T-helper 9 cell (primary cell): ENCODE measurements at regions not wholly inside any gene's neighbourhood (a gene's known extent, or its start where the extent isn't known, plus 50 kb on each side); places are given as distances from the start of the nearest gene placed in this dataset.

Source experiments
- DNase-seq: peaks from one replicate; pipeline ENCODE4 v3.0.0-alpha.2; 2020

DNA sequence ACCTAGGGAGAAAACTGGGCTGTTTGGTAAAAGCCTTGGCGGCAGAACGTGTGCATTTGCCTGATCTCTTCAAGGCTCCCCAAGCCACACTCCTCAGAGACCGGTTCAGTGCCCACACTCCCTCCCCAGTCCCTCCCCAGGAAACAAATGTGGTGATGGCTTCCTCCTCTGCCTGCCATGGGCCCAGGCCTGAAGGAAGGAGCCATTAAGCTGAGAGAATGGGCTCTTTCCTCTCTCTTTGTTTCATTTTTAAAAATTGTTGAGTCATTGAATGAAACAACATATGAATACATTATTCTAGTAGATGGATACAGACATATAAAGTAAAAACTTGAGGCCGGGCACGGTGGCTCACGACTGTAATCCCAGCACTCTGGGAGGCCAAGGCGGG lies 50.6 kb upstream of the YWHAQ start:
- peak; percentile 22 for DNase-seq

DNA sequence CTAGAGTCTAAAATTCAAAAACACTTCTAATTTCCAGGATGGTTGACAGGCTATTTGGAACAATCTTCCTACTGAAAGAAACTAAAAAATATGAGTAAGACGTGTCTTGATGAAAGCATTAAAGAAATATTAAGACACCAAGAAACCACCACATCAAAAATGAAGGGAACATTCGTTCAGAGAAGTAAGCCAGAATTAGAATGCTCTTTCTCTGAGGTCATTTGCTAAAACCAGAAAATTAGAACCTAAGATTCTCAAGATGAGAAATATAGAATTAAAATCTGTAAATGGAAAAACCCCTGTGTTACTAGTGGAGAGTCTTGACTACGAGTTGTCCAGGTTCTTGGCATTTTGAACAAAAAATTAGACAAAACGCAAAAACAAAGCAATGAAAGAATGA lies 54.8 kb upstream of the YWHAQ start:
- no peak for DNase-seq

- no peak for DNase-seq
These were observed 55.3 kb upstream of the YWHAQ start for GRCh38 chr2:9686061-9686460.

DNA sequence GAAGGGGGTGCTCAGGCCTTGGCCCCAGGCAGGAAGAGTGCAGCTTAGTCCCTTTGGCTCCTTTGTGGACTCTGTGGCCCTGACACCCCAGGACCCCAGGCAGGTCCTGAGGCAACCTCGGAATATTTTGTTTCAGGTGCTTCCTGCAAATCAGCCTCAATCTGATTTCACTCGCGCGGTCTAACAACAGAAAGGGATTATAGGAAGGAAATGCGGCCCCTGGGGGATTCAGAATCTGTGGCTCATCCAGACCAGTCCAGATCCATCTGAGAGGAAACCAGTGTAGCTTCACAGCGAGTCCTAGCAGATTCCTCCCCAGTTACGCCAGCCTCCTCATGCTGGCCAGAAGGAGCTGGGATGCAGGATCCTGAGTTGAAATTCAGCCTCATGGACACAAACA lies 59.5 kb upstream of the YWHAQ start:
- DNase-seq: no peak

GRCh38 chr2:9690716-9691498 lies 60.1 kb upstream of the YWHAQ start:
- DNase-seq: no peak

GRCh38 chr2:9692456-9693195 lies 61.8 kb upstream of the YWHAQ start:
- no peak for DNase-seq

- DNase-seq: no peak
These were observed 62.3 kb upstream of the YWHAQ start for GRCh38 chr2:9693196-9693491.

DNA sequence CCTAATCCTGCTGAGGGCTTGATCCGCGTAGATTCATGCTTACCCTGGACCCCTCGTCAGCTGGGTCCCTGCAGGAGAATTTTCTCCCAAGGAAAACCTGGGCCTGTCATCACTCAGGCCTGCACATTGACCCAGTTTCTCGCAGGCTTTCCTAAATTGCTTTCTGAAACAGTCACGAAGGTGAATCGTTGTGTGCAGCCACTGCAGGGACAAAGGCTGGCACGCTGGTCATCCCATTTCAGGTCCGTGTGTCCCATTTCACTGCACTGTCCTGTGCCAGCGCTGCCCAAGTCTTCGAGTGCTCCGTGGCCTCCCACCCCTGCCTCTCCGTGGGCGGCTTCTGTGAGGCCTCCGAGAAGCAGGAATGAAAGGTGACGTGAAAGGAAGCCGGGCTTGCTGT lies 62.8 kb upstream of the YWHAQ start:
- no peak for DNase-seq

GRCh38 chr2:9694661-9695234 lies 64.0 kb upstream of the YWHAQ start:
- DNase-seq: no peak

DNA sequence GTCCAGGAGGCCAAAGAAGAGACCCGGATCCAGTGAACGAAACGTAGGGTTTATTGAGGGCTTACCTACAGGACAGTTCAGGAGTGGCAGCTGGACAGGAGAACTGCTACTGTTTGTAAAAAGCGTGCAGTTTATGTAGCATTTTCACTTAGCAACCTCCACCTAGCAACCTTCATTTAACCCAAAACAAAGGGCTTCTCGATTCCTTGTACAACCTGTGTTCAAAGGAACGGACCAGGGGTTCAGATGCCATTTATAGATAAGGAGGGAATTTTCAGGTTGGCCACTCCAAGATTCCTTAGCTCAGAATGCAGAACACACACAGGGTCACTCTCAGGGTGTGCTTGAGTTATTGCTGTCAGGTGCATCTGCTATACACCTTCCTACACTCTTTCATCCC lies 65.1 kb upstream of the YWHAQ start:
- no peak for DNase-seq

GRCh38 chr2:9696731-9697130 lies 65.9 kb upstream of the YWHAQ start:
- DNase-seq: no peak

DNA sequence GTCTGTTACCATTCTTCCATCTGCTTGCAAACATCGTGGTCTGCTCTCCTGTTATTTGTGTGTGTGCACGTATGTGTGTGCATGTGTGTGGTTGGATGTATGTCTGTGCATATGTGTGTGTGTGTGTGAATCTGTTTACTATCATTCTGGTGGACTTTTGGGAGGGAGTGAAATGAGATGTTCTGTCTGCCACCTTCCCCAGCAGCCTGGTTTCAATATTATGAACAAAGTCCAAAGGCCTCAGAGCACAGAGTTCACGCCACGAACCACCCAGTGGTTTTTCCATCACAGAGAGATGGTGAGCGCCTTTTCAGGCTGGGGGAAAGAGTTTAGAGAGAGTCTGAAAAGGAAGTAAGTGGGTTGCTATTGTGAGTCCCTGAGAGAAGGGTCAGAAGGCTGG lies 67.1 kb upstream of the YWHAQ start:
- no peak for DNase-seq

GRCh38 chr2:9699139-9700108 lies 68.6 kb upstream of the YWHAQ start:
- DNase-seq: no peak

GRCh38 chr2:9700109-9700495 lies 69.3 kb upstream of the YWHAQ start:
- no peak for DNase-seq

DNA sequence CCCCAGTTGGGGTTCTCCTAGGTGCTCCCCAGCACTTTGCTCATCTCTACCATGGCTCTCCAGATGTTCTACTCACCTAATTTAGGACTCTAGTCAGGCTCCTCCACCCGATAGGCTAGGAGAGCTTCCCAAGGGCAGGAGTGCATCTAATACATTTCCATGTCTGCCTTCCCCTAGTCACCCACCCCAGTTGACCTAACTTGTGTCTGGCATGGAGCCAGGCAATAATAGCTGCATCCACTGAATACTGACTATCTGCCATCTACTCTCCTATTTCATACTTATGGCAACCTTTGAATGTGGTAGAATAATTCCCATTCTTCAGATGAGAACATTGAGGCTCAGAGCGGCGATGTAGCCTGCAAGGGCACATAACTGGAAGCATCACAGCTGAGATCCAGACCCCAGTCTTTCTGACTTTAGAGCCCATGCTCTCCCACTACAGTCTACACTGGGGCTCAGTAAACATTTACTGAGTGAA lies 71.8 kb upstream of the YWHAQ start:
- no peak for DNase-seq

GRCh38 chr2:9703085-9703678 lies 72.4 kb upstream of the YWHAQ start:
- DNase-seq: peak; percentile 82

DNA sequence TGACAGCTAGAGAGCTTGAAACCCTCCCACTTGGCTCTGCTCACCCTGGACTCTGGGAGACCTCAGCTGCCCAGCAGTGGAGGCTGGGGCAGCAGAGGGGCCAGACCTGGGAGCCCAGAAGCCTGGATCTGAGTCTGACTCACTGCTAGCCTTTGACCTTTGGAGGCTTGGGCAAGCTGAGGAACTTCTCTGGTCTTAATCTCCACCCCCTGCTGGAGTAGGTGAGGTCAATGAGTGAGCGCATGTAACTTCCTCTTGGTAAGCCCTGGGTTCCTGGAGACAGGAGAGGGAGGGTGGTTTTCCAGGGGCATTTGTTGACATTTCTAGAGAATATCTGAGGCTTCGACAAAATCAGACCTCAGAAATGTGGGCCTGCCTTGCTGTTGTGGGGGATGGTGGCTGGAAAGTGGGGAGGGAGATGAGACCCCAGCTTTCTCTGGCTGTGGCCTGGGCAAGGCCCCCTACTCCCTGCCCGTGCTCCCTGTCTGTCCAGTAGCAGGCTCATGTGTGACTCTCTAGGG lies 73.0 kb upstream of the YWHAQ start:
- peak; percentile 13 for DNase-seq

- no peak for DNase-seq
These were observed 73.8 kb upstream of the YWHAQ start for GRCh38 chr2:9704600-9704999.

DNA sequence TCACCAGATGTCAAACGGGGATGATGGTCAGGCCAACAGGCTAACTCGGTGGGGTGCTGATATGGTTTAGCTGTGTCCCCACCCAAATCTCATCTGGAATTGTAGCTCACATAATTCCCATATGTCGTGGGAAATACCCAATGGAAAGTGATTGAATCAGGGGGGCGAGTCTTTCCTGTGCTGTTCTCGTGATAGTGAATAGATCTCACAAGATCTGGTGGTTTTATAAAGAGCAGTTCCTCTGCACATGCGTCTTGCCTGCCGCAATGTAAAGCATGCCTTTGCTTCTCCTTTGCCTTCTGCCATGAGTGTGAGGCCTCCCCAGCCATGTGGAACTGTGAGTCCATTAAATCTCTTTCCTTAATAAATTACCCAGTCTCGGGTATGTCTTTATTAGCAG lies 74.4 kb upstream of the YWHAQ start:
- DNase-seq: no peak

GRCh38 chr2:9707008-9707407 lies 76.2 kb upstream of the YWHAQ start:
- no peak for DNase-seq

DNA sequence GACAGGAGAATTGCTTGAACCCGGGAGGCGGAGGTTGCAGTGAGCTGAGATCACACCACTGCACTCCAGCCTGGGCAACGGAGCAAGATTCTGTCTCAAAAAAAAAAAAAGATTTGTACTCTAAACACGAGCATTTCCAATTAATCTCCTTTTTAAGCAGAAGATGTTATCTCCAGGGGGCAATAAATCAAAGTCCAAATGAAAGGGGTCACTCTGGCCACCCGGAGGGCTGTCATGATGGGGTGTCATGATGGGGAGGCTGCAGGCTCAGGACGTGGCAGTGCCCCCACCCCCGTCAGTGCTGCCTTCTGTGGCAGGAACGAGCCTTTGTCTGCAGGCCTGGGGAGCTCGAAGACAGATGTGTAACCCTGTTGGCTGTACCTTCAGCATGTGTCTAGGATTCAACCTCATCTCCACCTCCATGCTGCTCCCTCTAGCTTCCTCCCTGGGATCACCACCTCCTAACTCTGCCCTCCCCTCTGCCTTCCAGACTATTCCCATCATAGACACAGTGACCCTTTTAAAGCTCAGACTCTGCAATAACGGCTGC lies 76.9 kb upstream of the YWHAQ start:
- DNase-seq: no peak
